Glutamatergic neuron (in vitro differentiated cells): ENCODE measurements at regions not wholly inside any gene's neighbourhood (a gene's known extent, or its start where the extent isn't known, plus 50 kb on each side); places are given as distances from the start of the nearest gene placed in this dataset.

Experiments
- DNase-seq: peaks from one replicate; pipeline ENCODE4 v3.0.0; 2022
- H3K27ac Mint-ChIP-seq: one replicate; pipeline ENCODE4 v1.8.0; 2020; ENCODE audit warnings: mild to moderate bottlenecking, mixed read lengths, inconsistent platforms; ENCODE audit not compliant: unreplicated experiment
- H3K27me3 Mint-ChIP-seq: one replicate; pipeline ENCODE4 v1.8.0; 2020; ENCODE audit warnings: mild to moderate bottlenecking, moderate library complexity, mixed read lengths, inconsistent platforms; ENCODE audit not compliant: unreplicated experiment
- H3K36me3 Mint-ChIP-seq: one replicate; pipeline ENCODE4 v1.8.0; 2020; ENCODE audit warnings: mild to moderate bottlenecking, mixed read lengths, inconsistent platforms; ENCODE audit not compliant: unreplicated experiment
- H3K4me1 Mint-ChIP-seq: one replicate; pipeline ENCODE4 v1.8.0; 2020; ENCODE audit warnings: mild to moderate bottlenecking, low read depth, mixed read lengths, inconsistent platforms; ENCODE audit not compliant: unreplicated experiment
- H3K4me3 Mint-ChIP-seq: one replicate; pipeline ENCODE4 v1.8.0; 2020; ENCODE audit warnings: mild to moderate bottlenecking, mixed read lengths, inconsistent platforms; ENCODE audit not compliant: unreplicated experiment
- H3K9me3 Mint-ChIP-seq: one replicate; pipeline ENCODE4 v1.8.0; 2020; ENCODE audit warnings: mild to moderate bottlenecking, moderate library complexity, mixed read lengths, inconsistent platforms; ENCODE audit not compliant: unreplicated experiment
- TF ChIP-seq, protein P1 (sequence below): fragments of 200-600 bp; sonication (generic); IDR thresholded peaks from one replicate; pipeline ENCODE4 v1.5.0; 2021; ENCODE audit not compliant: partially characterized antibody, unreplicated experiment

DNA sequence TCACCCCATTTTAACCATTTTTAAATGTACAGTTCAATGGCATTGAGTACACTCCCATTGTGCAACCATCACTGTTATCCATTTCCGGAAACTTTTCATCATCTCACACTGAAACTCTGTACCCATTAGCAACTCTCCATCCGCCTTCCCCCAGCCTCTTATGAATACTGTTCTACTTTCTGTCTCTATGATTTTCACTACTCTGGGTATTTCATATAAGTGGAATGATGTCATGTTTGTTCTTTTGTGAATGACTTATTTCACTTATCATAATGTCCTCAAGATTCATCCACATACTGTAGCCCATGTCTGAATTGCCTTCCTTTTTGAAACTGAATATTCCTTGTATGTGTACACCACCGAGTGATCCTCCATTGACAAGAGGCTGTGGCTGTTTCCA lies 92.9 kb upstream of the TOX2 start:
- DNase-seq: no peak
- Mint-ChIP-seq H3K4me1 (peaks cover 4% of the 10 kb centered on the region), H3K4me3 (no peak overlapping the region), H3K27ac (no peak overlapping the region), H3K36me3 (no peaks in the 10 kb centered on the region), H3K9me3 (no peaks in the 10 kb centered on the region), H3K27me3 (peaks cover 3% of the 10 kb centered on the region)
- TF ChIP-seq, protein P1, sequence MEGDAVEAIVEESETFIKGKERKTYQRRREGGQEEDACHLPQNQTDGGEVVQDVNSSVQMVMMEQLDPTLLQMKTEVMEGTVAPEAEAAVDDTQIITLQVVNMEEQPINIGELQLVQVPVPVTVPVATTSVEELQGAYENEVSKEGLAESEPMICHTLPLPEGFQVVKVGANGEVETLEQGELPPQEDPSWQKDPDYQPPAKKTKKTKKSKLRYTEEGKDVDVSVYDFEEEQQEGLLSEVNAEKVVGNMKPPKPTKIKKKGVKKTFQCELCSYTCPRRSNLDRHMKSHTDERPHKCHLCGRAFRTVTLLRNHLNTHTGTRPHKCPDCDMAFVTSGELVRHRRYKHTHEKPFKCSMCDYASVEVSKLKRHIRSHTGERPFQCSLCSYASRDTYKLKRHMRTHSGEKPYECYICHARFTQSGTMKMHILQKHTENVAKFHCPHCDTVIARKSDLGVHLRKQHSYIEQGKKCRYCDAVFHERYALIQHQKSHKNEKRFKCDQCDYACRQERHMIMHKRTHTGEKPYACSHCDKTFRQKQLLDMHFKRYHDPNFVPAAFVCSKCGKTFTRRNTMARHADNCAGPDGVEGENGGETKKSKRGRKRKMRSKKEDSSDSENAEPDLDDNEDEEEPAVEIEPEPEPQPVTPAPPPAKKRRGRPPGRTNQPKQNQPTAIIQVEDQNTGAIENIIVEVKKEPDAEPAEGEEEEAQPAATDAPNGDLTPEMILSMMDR: no peak

DNA sequence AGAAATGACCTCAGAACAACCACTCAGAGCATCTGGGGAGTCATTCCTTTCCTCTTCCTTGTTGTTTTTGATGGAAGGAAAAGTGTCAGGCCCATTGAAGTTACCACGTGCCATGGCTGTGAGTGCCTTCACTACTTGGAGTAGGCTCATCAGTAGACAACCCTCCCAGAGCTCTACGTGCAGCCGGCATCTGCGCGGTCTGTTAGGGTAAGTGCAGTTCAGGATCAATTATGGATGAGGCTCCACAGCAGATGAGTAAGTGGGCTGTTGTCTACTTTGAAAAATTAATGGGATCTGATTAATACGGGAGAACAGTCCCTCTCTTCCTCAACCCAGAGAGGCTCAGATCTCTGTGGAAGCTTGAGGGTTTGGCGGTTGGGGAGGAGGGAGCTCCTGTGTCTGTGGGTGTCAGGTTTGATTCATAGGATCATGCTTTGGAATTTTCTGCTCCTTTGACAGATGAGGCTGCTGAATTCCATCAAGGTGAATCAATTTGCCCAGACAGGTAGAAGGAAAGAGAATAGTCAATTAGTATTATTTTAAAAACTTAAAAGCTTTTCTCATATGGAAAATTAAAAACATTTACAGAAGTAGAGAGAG lies 93.8 kb upstream of the TOX2 start:
- TF ChIP-seq, protein P1: no peak
- Mint-ChIP-seq H3K36me3 (no peaks in the 10 kb centered on the region), H3K9me3 (no peaks in the 10 kb centered on the region), H3K27ac (no peak overlapping the region), H3K4me3 (no peak overlapping the region), H3K4me1 (peaks cover 4% of the 10 kb centered on the region), H3K27me3 (peaks cover 3% of the 10 kb centered on the region)
- no peak for DNase-seq

DNA sequence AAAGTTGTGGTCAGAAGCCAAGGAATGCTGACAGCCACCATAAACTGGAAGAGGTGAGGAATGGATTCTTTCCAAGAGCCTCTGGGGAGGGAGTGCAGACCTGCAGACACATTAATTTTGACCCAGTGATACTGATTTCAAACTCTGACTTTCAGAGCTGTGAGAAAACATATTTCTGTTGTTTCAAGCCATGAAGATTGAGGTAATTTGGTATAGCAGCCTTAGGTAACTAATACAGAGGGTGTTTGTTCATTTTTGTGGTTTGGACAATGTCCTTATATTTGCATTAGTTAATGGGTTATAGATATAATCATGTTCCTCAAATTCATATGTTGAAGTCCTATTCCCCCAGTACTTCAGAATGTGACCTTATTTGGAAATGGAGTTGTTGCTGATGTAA lies 85.4 kb upstream of the GTSF1L start:
- Mint-ChIP-seq H3K27ac (no peak overlapping the region), H3K4me3 (no peak overlapping the region), H3K36me3 (peaks cover 13% of the 10 kb centered on the region), H3K4me1 (no peaks in the 10 kb centered on the region), H3K27me3 (no peaks in the 10 kb centered on the region), H3K9me3 (peaks cover 8% of the 10 kb centered on the region)
- TF ChIP-seq, protein P1: no peak
- DNase-seq: no peak

DNA sequence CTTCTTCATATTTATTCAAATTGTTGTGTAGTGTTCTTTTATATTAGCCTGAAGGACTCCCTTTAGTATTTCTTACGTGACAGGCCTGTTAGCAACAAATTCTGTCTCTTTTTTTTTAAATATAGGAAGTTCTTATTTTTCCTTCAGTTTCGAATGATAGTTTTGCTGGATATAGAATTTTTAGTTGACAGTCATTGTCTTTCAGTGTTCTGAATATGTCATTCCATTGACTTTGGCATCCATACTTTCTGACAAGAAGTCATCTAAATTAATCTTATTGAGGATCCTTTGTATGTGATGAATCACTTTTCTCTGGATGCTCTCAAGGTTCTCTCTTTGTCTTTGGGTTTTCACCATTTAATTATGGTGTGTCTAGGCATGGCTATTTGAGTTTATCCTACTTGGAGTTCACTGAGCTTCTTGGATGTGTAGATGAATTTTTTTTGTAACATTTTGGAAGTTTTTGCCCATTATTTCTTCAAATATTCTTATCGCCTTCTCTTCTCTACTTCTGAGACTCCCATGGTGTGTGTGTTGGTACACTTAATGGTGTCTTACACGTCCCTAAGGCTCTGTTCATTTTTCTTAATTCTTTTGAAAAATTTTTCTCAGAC lies 82.5 kb upstream of the GTSF1L start:
- TF ChIP-seq, protein P1: no peak
- Mint-ChIP-seq H3K9me3 (peaks cover 12% of the 10 kb centered on the region), H3K27me3 (no peaks in the 10 kb centered on the region), H3K4me1 (no peaks in the 10 kb centered on the region), H3K27ac (no peak overlapping the region), H3K4me3 (no peak overlapping the region), H3K36me3 (peaks cover 13% of the 10 kb centered on the region)
- no peak for DNase-seq

DNA sequence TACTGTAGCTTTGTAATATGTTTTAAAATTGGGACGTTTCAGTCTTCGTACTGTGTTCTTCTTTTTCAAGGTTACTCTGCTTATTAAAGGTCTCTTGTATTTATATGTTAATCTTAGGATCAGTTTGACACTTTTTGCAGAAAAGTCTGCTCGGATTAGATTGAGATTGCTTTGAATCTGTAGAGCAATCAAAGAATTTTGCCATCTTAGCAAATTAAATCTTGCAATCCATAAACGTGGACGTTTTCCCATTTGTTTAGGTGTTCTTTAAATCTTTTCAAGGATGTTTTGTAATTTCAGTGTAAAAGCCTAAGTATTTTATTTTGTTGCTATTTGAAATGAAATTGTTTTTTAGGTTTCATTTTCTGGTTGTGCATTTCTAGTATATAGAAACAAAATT lies 78.0 kb upstream of the GTSF1L start:
- no peak for DNase-seq
- Mint-ChIP-seq H3K36me3 (peaks cover 4% of the 10 kb centered on the region), H3K4me1 (no peaks in the 10 kb centered on the region), H3K4me3 (no peak overlapping the region), H3K9me3 (peaks cover 13% of the 10 kb centered on the region), H3K27ac (no peak overlapping the region), H3K27me3 (no peaks in the 10 kb centered on the region)
- TF ChIP-seq, protein P1: no peak
